Stomach (tissue), 8 donors: ENCODE measurements at regions not wholly inside any gene's neighbourhood (a gene's known extent, or its start where the extent isn't known, plus 50 kb on each side); places are given as distances from the start of the nearest gene placed in this dataset.

ENCODE experiments used
- DNase-seq, 2 donors: peaks; one replicate each; pipeline versions ENCODE4 v3.0.0 to v3.0.0-alpha.2; 2013 to 2019
- H3K27ac ChIP-seq, 5 donors: fragments of 200-600 bp in 4 of 5; sonication (generic) in 4 of 5; one replicate each; pipeline ENCODE4 v1.5.1; 2013 to 2019; ENCODE audit warnings: mild to moderate bottlenecking in 1 of 5, moderate library complexity in 1 of 5
- H3K27me3 ChIP-seq, 3 donors: fragments of 200-600 bp; sonication (generic); one replicate each; pipeline ENCODE4 v1.5.1; 2017 to 2019; ENCODE audit warnings: mixed run types in 1 of 3
- H3K36me3 ChIP-seq, 4 donors: fragments of 200-600 bp; sonication (generic); 1 replicate in 3 of 4; 2 replicates in 1 of 4; pipeline ENCODE4 v1.5.1; 2016 to 2019
- H3K4me1 ChIP-seq, 4 donors: fragments of 200-600 bp; sonication (generic); one replicate each; pipeline ENCODE4 v1.5.1; 2016 to 2019
- H3K4me3 ChIP-seq, 4 donors: fragments of 200-600 bp; sonication (generic) in 3 of 4; one replicate each; pipeline ENCODE4 v1.5.1; 2016 to 2019; ENCODE audit warnings: mild to moderate bottlenecking in 1 of 4
- H3K9me3 ChIP-seq, 4 donors: fragments of 200-600 bp; sonication (generic); one replicate each; pipeline ENCODE4 v1.5.1; 2016 to 2019
- CTCF ChIP-seq, 7 experiments: fragments of 450-650 bp in 4 of 7; fragments of 200-600 bp in 3 of 7; sonication (generic) in 3 of 7; IDR thresholded peaks; one replicate each; pipeline ENCODE4 v1.5.1; 2016 to 2019; ENCODE audit warnings: antibody characterized with exemption in 7 of 7, control low read depth in 2 of 7, mild to moderate bottlenecking in 1 of 7
- EP300 ChIP-seq: sonication (generic); formaldehyde crosslinking; IDR thresholded peaks from one replicate; pipeline ENCODE4 v1.6.1; 2017; ENCODE audit warnings: antibody characterized with exemption
- POLR2A ChIP-seq, 4 donors: fragments of 450-650 bp; IDR thresholded peaks; one replicate each; pipeline ENCODE4 v1.6.1; 2016; ENCODE audit warnings: antibody characterized with exemption in 4 of 4, control low read depth in 2 of 4, mild to moderate bottlenecking in 1 of 4, moderate library complexity in 1 of 4
- POLR2AphosphoS5 ChIP-seq, 3 donors: sonication (generic); formaldehyde crosslinking; IDR thresholded peaks; one replicate each; pipeline ENCODE4 v1.6.1; 2016; ENCODE audit warnings: antibody characterized with exemption in 3 of 3
- WGBS, 5 donors: extraction: QIAGEN DNeasy Blood & Tissue Kit in 3 of 5; methylation state at CpG; one replicate each; pipeline versions ENCODE4 v1.1.5 to v1.1.7; 2013 to 2018; 5-methylcytosine and 5-hydroxymethylcytosine counted together
- intact Hi-C: fragments of 100-400 bp; cut with DNase I; formaldehyde crosslinking; loops from one replicate; pipeline ENCODE4 v1.15.1; 2023; ENCODE audit warnings: low total_unique reads
- donor health status: healthy with polysubstance abuse.
- donor health status: Bipolar disorder and iron deficiency.
- donor health status: healthy.

- Histone ChIP-seq H3K27me3 (no peaks in the 10 kb centered on the region), H3K36me3 (no peaks in the 10 kb centered on the region), H3K4me1 (no peaks in the 10 kb centered on the region), H3K9me3 (no peaks in the 10 kb centered on the region), H3K27ac (no peak overlapping the region), H3K4me3 (no peak overlapping the region)
- TF ChIP-seq EP300 (no peak), POLR2A (IDR thresholded peaks at IDR 0.05) (no peak)
- intact Hi-C loops: no loop called here
- 69 to 79% (median 73%) methylated on average over 4 of the region's 4 CpGs for WGBS, 5 donors
- no peak for DNase-seq
Observed at GRCh38 chr4:188804861-188805260, 665.6 kb downstream of the TRIML1 start.

- intact Hi-C loops: no loop called here
Observed at GRCh38 chr4:188811121-188811520, 671.9 kb downstream of the TRIML1 start.

GRCh38 chr4:188812644-188813043 lies 673.4 kb downstream of the TRIML1 start:
- H3K4me3 ChIP-seq: no peak overlapping the region
- DNase-seq: no peak
- H3K27ac ChIP-seq: no peak overlapping the region
- no peaks in the 10 kb centered on the region for H3K9me3 ChIP-seq
- intact Hi-C loops: no loop called here
- no peak for TF ChIP-seq POLR2AphosphoS5 (IDR thresholded peaks at IDR 0.05)
- no peak for TF ChIP-seq POLR2A (IDR thresholded peaks at IDR 0.05)
- no peak for TF ChIP-seq EP300
- TF ChIP-seq CTCF (IDR thresholded peaks at IDR 0.05): no peak
- H3K36me3 ChIP-seq: no peaks in the 10 kb centered on the region
- no peaks in the 10 kb centered on the region for H3K4me1 ChIP-seq
- no peaks in the 10 kb centered on the region for H3K27me3 ChIP-seq
- 45 to 78% (median 61%) methylated on average over 1 of the region's 1 CpG for WGBS, 5 donors

More at GRCh38 chr4:188811121-188811520, 671.9 kb downstream of the TRIML1 start:
- no peaks in the 10 kb centered on the region for H3K27me3 ChIP-seq
- H3K9me3 ChIP-seq: no peaks in the 10 kb centered on the region
- no peak overlapping the region for H3K27ac ChIP-seq
- no peak for DNase-seq
- H3K36me3 ChIP-seq: no peaks in the 10 kb centered on the region
- WGBS, 5 donors: 76 to 94% (median 89%) methylated on average over 1 of the region's 1 CpG
- H3K4me3 ChIP-seq: no peak overlapping the region
- H3K4me1 ChIP-seq: no peaks in the 10 kb centered on the region
- no peak for TF ChIP-seq CTCF (IDR thresholded peaks at IDR 0.05)
- no peak for TF ChIP-seq EP300
- TF ChIP-seq POLR2A (IDR thresholded peaks at IDR 0.05): no peak
- TF ChIP-seq POLR2AphosphoS5 (IDR thresholded peaks at IDR 0.05): no peak

- Histone ChIP-seq H3K27me3 (no peaks in the 10 kb centered on the region), H3K9me3 (no peaks in the 10 kb centered on the region), H3K27ac (no peak overlapping the region), H3K4me1 (no peaks in the 10 kb centered on the region), H3K4me3 (no peak overlapping the region), H3K36me3 (no peaks in the 10 kb centered on the region)
- WGBS, 5 donors: 86 to 98% (median 96%) methylated on average over 6 of the region's 6 CpGs
- intact Hi-C loops: no loop called here
- no peak for DNase-seq
- TF ChIP-seq POLR2A (IDR thresholded peaks at IDR 0.05) (no peak), EP300 (no peak), POLR2AphosphoS5 (IDR thresholded peaks at IDR 0.05) (no peak), CTCF (IDR thresholded peaks at IDR 0.05) (no peak)
Observed at GRCh38 chr4:188818300-188818699, 679.1 kb downstream of the TRIML1 start.

GRCh38 chr4:188819233-188819632 lies 680.0 kb downstream of the TRIML1 start:
- no peaks in the 10 kb centered on the region for H3K27me3 ChIP-seq
- H3K4me3 ChIP-seq: no peak overlapping the region
- H3K27ac ChIP-seq: no peak overlapping the region
- no peaks in the 10 kb centered on the region for H3K36me3 ChIP-seq
- whole genome bisulfite sequencing, 5 donors: 72 to 89% (median 83%) methylated on average over 2 of the region's 2 CpGs
- H3K4me1 ChIP-seq: no peaks in the 10 kb centered on the region
- intact Hi-C loops: no loop called here
- H3K9me3 ChIP-seq: no peaks in the 10 kb centered on the region
- TF ChIP-seq CTCF (IDR thresholded peaks at IDR 0.05) (no peak), EP300 (no peak), POLR2A (IDR thresholded peaks at IDR 0.05) (no peak), POLR2AphosphoS5 (IDR thresholded peaks at IDR 0.05) (no peak)
- DNase-seq: no peak
